Activated effector memory CD4-positive, alpha-beta T cell treated with anti-CD3 and anti-CD28 coated beads, Interleukin-2, amount 50 U/mL, for 16 hours (primary cell): ENCODE measurements at regions not wholly inside any gene's neighbourhood (a gene's known extent, or its start where the extent isn't known, plus 50 kb on each side); places are given as distances from the start of the nearest gene placed in this dataset.

ENCODE experiments used
- DNase-seq: peaks from one replicate; pipeline ENCODE4 v3.0.0-alpha.2; 2020

- DNase-seq: no peak
Measured at GRCh38 chr13:72153272-72153671, 286.3 kb upstream of the DACH1 start.

GRCh38 chr13:72151241-72151640, 284.2 kb upstream of the DACH1 start:
- DNase-seq: no peak

- no peak for DNase-seq
Measured at GRCh38 chr13:72150502-72150901, 283.5 kb upstream of the DACH1 start.

GRCh38 chr13:72149701-72150100, 282.7 kb upstream of the DACH1 start:
- DNase-seq: no peak

- no peak for DNase-seq
Measured at GRCh38 chr13:72146816-72147215, 279.8 kb upstream of the DACH1 start.

GRCh38 chr13:72145383-72145782, 278.4 kb upstream of the DACH1 start:
- DNase-seq: no peak

GRCh38 chr13:72144636-72145035, 277.6 kb upstream of the DACH1 start:
- no peak for DNase-seq

GRCh38 chr13:72141855-72142519, 275.0 kb upstream of the DACH1 start:
- DNase-seq: no peak

- DNase-seq: no peak
Measured at GRCh38 chr13:72139192-72139591, 272.2 kb upstream of the DACH1 start.

GRCh38 chr13:72132075-72132474, 265.1 kb upstream of the DACH1 start:
- DNase-seq: no peak

- no peak for DNase-seq
Measured at GRCh38 chr13:72129117-72129516, 262.1 kb upstream of the DACH1 start.

- DNase-seq: no peak
Measured at GRCh38 chr13:72127031-72127430, 260.0 kb upstream of the DACH1 start.

- no peak for DNase-seq
Measured at GRCh38 chr13:72126424-72126823, 259.4 kb upstream of the DACH1 start.

- DNase-seq: no peak
Measured at GRCh38 chr13:72125561-72125960, 258.6 kb upstream of the DACH1 start.

GRCh38 chr13:72122661-72123255, 255.8 kb upstream of the DACH1 start:
- no peak for DNase-seq

- no peak for DNase-seq
Measured at GRCh38 chr13:72121466-72121865, 254.5 kb upstream of the DACH1 start.

GRCh38 chr13:72120632-72121031, 253.6 kb upstream of the DACH1 start:
- no peak for DNase-seq

GRCh38 chr13:72113931-72114330, 246.9 kb upstream of the DACH1 start:
- no peak for DNase-seq

- no peak for DNase-seq
Measured at GRCh38 chr13:72113076-72113475, 246.1 kb upstream of the DACH1 start.

GRCh38 chr13:72112216-72112615, 245.2 kb upstream of the DACH1 start:
- no peak for DNase-seq

GRCh38 chr13:72109863-72110262, 242.9 kb upstream of the DACH1 start:
- no peak for DNase-seq

GRCh38 chr13:72104656-72105180, 237.7 kb upstream of the DACH1 start:
- DNase-seq: no peak

- DNase-seq: no peak
Measured at GRCh38 chr13:72101768-72102400, 234.9 kb upstream of the DACH1 start.

GRCh38 chr13:72100339-72100738, 233.3 kb upstream of the DACH1 start:
- DNase-seq: no peak
